GM18517 (cell line): ENCODE measurements at regions not wholly inside any gene's neighbourhood (a gene's known extent, or its start where the extent isn't known, plus 50 kb on each side); places are given as distances from the start of the nearest gene placed in this dataset.
"Not testable (repeated sequence)": the region's sequence is repeated elsewhere in the genome, so short reads cannot be mapped to it uniquely, and the experiment has no call there.

Experiments
- ATAC-seq: cut with Tn5 transposase; IDR thresholded peaks from one replicate; pipeline ENCODE4 v1.9.1; 2021; ENCODE audit warnings: mild to moderate bottlenecking, moderate library complexity; ENCODE audit not compliant: unreplicated experiment

GRCh38 chr6:97669191-97670031 is 386.4 kb upstream of the MMS22L start:
- peak; percentile 100 for ATAC-seq

- no peak for ATAC-seq
These were observed 391.8 kb upstream of the MMS22L start for GRCh38 chr6:97674802-97675201.

- no peak for ATAC-seq
These were observed 394.6 kb upstream of the MMS22L start for GRCh38 chr6:97677626-97678025.

- ATAC-seq = no peak
These were observed 404.9 kb upstream of the MMS22L start for GRCh38 chr6:97687916-97688315.

- no peak for ATAC-seq
These were observed 406.2 kb upstream of the MMS22L start for GRCh38 chr6:97689078-97689754.

- no peak for ATAC-seq
These were observed 414.4 kb upstream of the MMS22L start for GRCh38 chr6:97697456-97697855.

GRCh38 chr6:97701801-97702200 is 418.8 kb upstream of the MMS22L start:
- ATAC-seq = no peak

- ATAC-seq = no peak
These were observed 419.2 kb upstream of the MMS22L start for GRCh38 chr6:97702248-97702647.

GRCh38 chr6:97703661-97704060 is 420.6 kb upstream of the MMS22L start:
- no peak for ATAC-seq

- no peak for ATAC-seq
These were observed 422.6 kb upstream of the MMS22L start for GRCh38 chr6:97705568-97705967.

GRCh38 chr6:97712751-97713150 is 429.7 kb upstream of the MMS22L start:
- ATAC-seq = no peak

- no peak for ATAC-seq
These were observed 431.8 kb upstream of the MMS22L start for GRCh38 chr6:97714772-97715171.

GRCh38 chr6:97717086-97717485 is 434.1 kb upstream of the MMS22L start:
- no peak for ATAC-seq

- ATAC-seq = no peak
These were observed 443.4 kb upstream of the MMS22L start for GRCh38 chr6:97726378-97726777.

- no peak for ATAC-seq
These were observed 449.0 kb upstream of the MMS22L start for GRCh38 chr6:97732045-97732444.

GRCh38 chr6:97757575-97757974 is 474.6 kb upstream of the MMS22L start:
- no peak for ATAC-seq

- ATAC-seq = no peak
These were observed 482.4 kb upstream of the MMS22L start for GRCh38 chr6:97765461-97765860.

- ATAC-seq = no peak
These were observed 488.4 kb upstream of the MMS22L start for GRCh38 chr6:97771372-97771771.

- no peak for ATAC-seq
These were observed 492.0 kb upstream of the MMS22L start for GRCh38 chr6:97775012-97775411.

- ATAC-seq = no peak
These were observed 495.4 kb upstream of the MMS22L start for GRCh38 chr6:97778290-97779038.

- not testable (repeated sequence) for ATAC-seq
These were observed 496.2 kb upstream of the MMS22L start for GRCh38 chr6:97779039-97779766.
